GM23338 (cell line): ENCODE measurements at regions not wholly inside any gene's neighbourhood (a gene's known extent, or its start where the extent isn't known, plus 50 kb on each side); places are given as distances from the start of the nearest gene placed in this dataset.

Experiments
- ATAC-seq: fragments of 200-7000 bp; cut with Tn5 transposase; 3 replicates; pipeline ENCODE4 v1.9.1; 2020
- DNase-seq: peaks from one replicate; pipeline ENCODE4 v3.0.0-alpha.2; 2015; ENCODE audit warnings: low spot score
- H2AFZ ChIP-seq: fragments of 200-600 bp; sonication (generic); 2 replicates; pipeline ENCODE4 v1.8.0; 2016; ENCODE audit warnings: antibody characterized with exemption, mild to moderate bottlenecking, moderate library complexity
- H3F3A ChIP-seq: fragments of 200-600 bp; sonication (generic); replicated peaks from 2 replicates; pipeline ENCODE4 v1.8.0; 2017; ENCODE audit warnings: antibody characterized with exemption, mixed run types, low read depth
- H3K27ac ChIP-seq: fragments of 200-600 bp; sonication (generic); 2 replicates; pipeline ENCODE4 v1.6.1; 2016; ENCODE audit warnings: low read depth
- H3K27me3 ChIP-seq: fragments of 200-600 bp; sonication (generic); 2 replicates; pipeline ENCODE4 v1.8.0; 2016; ENCODE audit warnings: mild to moderate bottlenecking, mixed run types, moderate library complexity; ENCODE audit not compliant: insufficient read depth
- H3K36me3 ChIP-seq: fragments of 200-600 bp; sonication (generic); 2 replicates; pipeline ENCODE4 v1.8.0; 2016; ENCODE audit warnings: mild to moderate bottlenecking; ENCODE audit not compliant: insufficient read depth
- H3K4me1 ChIP-seq: fragments of 200-600 bp; sonication (generic); 2 replicates; pipeline ENCODE4 v1.8.0; 2016; ENCODE audit warnings: mild to moderate bottlenecking, moderate library complexity; ENCODE audit not compliant: insufficient read depth
- H3K4me2 ChIP-seq: fragments of 200-600 bp; sonication (generic); 2 replicates; pipeline ENCODE4 v1.7.1; 2017; ENCODE audit warnings: mixed run types
- H3K4me3 ChIP-seq: fragments of 200-600 bp; sonication (generic); 2 replicates; pipeline ENCODE4 v1.6.1; 2016; ENCODE audit warnings: mixed run types
- H3K79me2 ChIP-seq: fragments of 200-600 bp; sonication (generic); replicated peaks from 2 replicates; pipeline ENCODE4 v1.8.0; 2017; ENCODE audit warnings: mild to moderate bottlenecking; ENCODE audit not compliant: insufficient read depth
- H3K9me2 ChIP-seq: fragments of 200-600 bp; sonication (generic); 2 replicates; pipeline ENCODE4 v1.8.0; 2017; ENCODE audit not compliant: insufficient read depth
- H4K20me1 ChIP-seq: fragments of 200-600 bp; sonication (generic); replicated peaks from 2 replicates; pipeline ENCODE4 v1.8.0; 2017; ENCODE audit warnings: mild to moderate bottlenecking; ENCODE audit not compliant: insufficient read depth
- H3K27ac Mint-ChIP-seq: 2 replicates; pipeline ENCODE4 v1.8.0; 2020; ENCODE audit warnings: inconsistent platforms, mild to moderate bottlenecking, moderate library complexity, mixed read lengths
- H3K27me3 Mint-ChIP-seq: 3 replicates; pipeline ENCODE4 v1.8.0; 2022; ENCODE audit warnings: low read depth, mild to moderate bottlenecking, moderate library complexity, mixed read lengths, inconsistent platforms; ENCODE audit not compliant: insufficient read depth, poor library complexity
- H3K36me3 Mint-ChIP-seq: 3 replicates; pipeline ENCODE4 v1.8.0; 2021; ENCODE audit warnings: low read depth, mild to moderate bottlenecking, inconsistent platforms, moderate library complexity, mixed read lengths
- H3K4me1 Mint-ChIP-seq: 3 replicates; pipeline ENCODE4 v1.8.0; 2020; ENCODE audit warnings: mild to moderate bottlenecking, inconsistent platforms, mixed read lengths
- H3K4me3 Mint-ChIP-seq: 3 replicates; pipeline ENCODE4 v1.8.0; 2021; ENCODE audit warnings: moderate library complexity, mild to moderate bottlenecking, inconsistent platforms, mixed read lengths
- H3K9me3 Mint-ChIP-seq: 3 replicates; pipeline ENCODE4 v1.8.0; 2020; ENCODE audit warnings: moderate library complexity, mild to moderate bottlenecking, inconsistent platforms, mixed read lengths
- EZH2 ChIP-seq: fragments of 200-600 bp; sonication (generic); IDR thresholded peaks from one replicate; pipeline ENCODE4 v1.8.0; 2017; ENCODE audit warnings: antibody characterized with exemption, mild to moderate bottlenecking, low read depth; ENCODE audit not compliant: unreplicated experiment
- EZH2phosphoT487 ChIP-seq: fragments of 200-600 bp; sonication (generic); IDR thresholded peaks from one replicate; pipeline ENCODE4 v1.8.1; 2018; ENCODE audit warnings: antibody characterized with exemption; ENCODE audit not compliant: unreplicated experiment
- JUNB ChIP-seq: IDR thresholded peaks from one replicate; pipeline ENCODE4 v1.6.1; 2016; ENCODE audit warnings: antibody characterized with exemption; ENCODE audit not compliant: unreplicated experiment
- NANOG ChIP-seq: IDR thresholded peaks from 2 replicates; pipeline ENCODE4 v1.6.1; 2016; ENCODE audit warnings: antibody characterized with exemption, borderline replicate concordance
- ZNF114 ChIP-seq: fragments of 250-450 bp; sonication (Bioruptor Pico); IDR thresholded peaks from 2 replicates; pipeline ENCODE4 v1.5.0; 2020; ENCODE audit warnings: mild to moderate bottlenecking, moderate library complexity
- TF ChIP-seq, protein P1 (sequence below): IDR thresholded peaks from one replicate; pipeline ENCODE4 v1.6.1; 2018; ENCODE audit warnings: antibody characterized with exemption; ENCODE audit not compliant: unreplicated experiment
- TF ChIP-seq, protein P2 (sequence below): fragments of 250-450 bp; sonication (Bioruptor Pico); IDR thresholded peaks from 2 replicates; pipeline ENCODE4 v1.5.0; 2020; ENCODE audit warnings: mild to moderate bottlenecking, moderate library complexity

DNA sequence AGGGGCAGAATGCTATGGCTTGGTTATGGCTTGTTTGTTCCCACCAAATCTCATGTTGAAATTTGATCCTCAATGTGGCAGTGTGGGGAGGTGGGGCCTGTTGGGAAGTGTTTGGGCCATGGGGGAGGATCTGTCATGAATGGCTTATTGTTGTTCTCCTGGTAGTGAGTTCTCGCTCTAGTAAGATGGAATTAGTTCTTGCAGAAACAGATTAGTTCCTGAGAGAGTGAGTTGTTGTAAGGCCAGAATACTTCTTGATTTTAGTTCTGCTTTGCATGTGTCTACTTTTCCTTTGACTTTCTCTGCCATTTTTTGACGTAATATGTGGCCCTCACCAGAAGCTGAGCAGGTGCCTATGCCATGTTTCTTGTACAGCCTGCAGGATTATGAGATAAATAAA lies 188.2 kb downstream of the KIF20B start:
- no peaks in the 10 kb centered on the region for H3K36me3 Mint-ChIP-seq
- H3K4me3 Mint-ChIP-seq: no peak overlapping the region
- DNase-seq (no peak), ATAC-seq (no peak)
- TF ChIP-seq, protein P1, sequence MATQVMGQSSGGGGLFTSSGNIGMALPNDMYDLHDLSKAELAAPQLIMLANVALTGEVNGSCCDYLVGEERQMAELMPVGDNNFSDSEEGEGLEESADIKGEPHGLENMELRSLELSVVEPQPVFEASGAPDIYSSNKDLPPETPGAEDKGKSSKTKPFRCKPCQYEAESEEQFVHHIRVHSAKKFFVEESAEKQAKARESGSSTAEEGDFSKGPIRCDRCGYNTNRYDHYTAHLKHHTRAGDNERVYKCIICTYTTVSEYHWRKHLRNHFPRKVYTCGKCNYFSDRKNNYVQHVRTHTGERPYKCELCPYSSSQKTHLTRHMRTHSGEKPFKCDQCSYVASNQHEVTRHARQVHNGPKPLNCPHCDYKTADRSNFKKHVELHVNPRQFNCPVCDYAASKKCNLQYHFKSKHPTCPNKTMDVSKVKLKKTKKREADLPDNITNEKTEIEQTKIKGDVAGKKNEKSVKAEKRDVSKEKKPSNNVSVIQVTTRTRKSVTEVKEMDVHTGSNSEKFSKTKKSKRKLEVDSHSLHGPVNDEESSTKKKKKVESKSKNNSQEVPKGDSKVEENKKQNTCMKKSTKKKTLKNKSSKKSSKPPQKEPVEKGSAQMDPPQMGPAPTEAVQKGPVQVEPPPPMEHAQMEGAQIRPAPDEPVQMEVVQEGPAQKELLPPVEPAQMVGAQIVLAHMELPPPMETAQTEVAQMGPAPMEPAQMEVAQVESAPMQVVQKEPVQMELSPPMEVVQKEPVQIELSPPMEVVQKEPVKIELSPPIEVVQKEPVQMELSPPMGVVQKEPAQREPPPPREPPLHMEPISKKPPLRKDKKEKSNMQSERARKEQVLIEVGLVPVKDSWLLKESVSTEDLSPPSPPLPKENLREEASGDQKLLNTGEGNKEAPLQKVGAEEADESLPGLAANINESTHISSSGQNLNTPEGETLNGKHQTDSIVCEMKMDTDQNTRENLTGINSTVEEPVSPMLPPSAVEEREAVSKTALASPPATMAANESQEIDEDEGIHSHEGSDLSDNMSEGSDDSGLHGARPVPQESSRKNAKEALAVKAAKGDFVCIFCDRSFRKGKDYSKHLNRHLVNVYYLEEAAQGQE: no peak
- TF ChIP-seq ZNF114 (CRISPR knock-in tag) (no peak), NANOG (no peak), JUNB (no peak), EZH2phosphoT487 (no peak)
- Histone ChIP-seq H2AFZ (no peak overlapping the region), H3K4me1 (peaks cover 16% of the 10 kb centered on the region), H3K9me2 (no peaks in the 10 kb centered on the region), H4K20me1 (no peaks in the 10 kb centered on the region), H3K4me2 (no peak overlapping the region), H3K79me2 (no peaks in the 10 kb centered on the region), H3K36me3 (no peaks in the 10 kb centered on the region), H3K27ac (no peak overlapping the region), H3F3A (no peaks in the 10 kb centered on the region), H3K4me3 (no peak overlapping the region), H3K27me3 (no peaks in the 10 kb centered on the region)
- H3K9me3 Mint-ChIP-seq: no peaks in the 10 kb centered on the region
- peaks cover 15% of the 10 kb centered on the region for H3K4me1 Mint-ChIP-seq
- H3K27ac Mint-ChIP-seq: no peak overlapping the region
- no peaks in the 10 kb centered on the region for H3K27me3 Mint-ChIP-seq

DNA sequence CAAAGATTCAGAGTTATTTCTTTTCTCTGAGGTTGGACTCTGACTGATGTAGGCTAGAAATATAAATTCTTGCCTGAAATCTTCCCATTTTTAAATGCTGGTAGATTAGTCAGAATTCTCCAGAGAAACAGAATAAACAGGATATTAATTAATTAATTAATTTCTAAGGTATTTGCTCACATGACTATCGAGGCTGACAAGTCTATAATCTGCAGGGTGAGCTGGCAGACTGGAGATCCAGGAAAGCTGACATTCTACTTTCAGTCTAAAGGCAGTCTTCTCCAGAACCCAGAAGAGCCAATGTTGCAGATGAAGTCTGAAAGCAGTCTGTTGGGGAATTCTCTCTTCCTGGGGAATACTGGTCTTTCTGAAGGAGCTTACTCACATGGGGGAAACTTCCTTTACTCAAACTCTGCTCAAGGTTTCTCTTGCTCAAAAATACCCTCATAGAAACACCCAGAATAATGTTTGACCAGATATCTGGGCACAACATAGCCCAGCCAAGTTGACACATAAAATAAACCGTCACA lies 189.7 kb downstream of the KIF20B start:
- H3K36me3 ChIP-seq: no peaks in the 10 kb centered on the region
- no peak for ATAC-seq
- H3F3A ChIP-seq: no peaks in the 10 kb centered on the region
- no peak overlapping the region for H3K4me2 ChIP-seq
- no peak for DNase-seq
- H3K27me3 Mint-ChIP-seq: no peaks in the 10 kb centered on the region
- H3K9me2 ChIP-seq: no peaks in the 10 kb centered on the region
- no peak overlapping the region for H3K27ac ChIP-seq
- no peaks in the 10 kb centered on the region for H3K9me3 Mint-ChIP-seq
- H3K36me3 Mint-ChIP-seq: no peaks in the 10 kb centered on the region
- H3K4me1 Mint-ChIP-seq: peaks cover 15% of the 10 kb centered on the region
- no peaks in the 10 kb centered on the region for H3K79me2 ChIP-seq
- no peak overlapping the region for H3K27ac Mint-ChIP-seq
- no peak overlapping the region for H3K4me3 ChIP-seq
- H4K20me1 ChIP-seq: no peaks in the 10 kb centered on the region
- no peaks in the 10 kb centered on the region for H3K27me3 ChIP-seq
- H3K4me1 ChIP-seq: peaks cover 16% of the 10 kb centered on the region
- no peak overlapping the region for H2AFZ ChIP-seq
- no peak overlapping the region for H3K4me3 Mint-ChIP-seq
- TF ChIP-seq, protein P2, sequence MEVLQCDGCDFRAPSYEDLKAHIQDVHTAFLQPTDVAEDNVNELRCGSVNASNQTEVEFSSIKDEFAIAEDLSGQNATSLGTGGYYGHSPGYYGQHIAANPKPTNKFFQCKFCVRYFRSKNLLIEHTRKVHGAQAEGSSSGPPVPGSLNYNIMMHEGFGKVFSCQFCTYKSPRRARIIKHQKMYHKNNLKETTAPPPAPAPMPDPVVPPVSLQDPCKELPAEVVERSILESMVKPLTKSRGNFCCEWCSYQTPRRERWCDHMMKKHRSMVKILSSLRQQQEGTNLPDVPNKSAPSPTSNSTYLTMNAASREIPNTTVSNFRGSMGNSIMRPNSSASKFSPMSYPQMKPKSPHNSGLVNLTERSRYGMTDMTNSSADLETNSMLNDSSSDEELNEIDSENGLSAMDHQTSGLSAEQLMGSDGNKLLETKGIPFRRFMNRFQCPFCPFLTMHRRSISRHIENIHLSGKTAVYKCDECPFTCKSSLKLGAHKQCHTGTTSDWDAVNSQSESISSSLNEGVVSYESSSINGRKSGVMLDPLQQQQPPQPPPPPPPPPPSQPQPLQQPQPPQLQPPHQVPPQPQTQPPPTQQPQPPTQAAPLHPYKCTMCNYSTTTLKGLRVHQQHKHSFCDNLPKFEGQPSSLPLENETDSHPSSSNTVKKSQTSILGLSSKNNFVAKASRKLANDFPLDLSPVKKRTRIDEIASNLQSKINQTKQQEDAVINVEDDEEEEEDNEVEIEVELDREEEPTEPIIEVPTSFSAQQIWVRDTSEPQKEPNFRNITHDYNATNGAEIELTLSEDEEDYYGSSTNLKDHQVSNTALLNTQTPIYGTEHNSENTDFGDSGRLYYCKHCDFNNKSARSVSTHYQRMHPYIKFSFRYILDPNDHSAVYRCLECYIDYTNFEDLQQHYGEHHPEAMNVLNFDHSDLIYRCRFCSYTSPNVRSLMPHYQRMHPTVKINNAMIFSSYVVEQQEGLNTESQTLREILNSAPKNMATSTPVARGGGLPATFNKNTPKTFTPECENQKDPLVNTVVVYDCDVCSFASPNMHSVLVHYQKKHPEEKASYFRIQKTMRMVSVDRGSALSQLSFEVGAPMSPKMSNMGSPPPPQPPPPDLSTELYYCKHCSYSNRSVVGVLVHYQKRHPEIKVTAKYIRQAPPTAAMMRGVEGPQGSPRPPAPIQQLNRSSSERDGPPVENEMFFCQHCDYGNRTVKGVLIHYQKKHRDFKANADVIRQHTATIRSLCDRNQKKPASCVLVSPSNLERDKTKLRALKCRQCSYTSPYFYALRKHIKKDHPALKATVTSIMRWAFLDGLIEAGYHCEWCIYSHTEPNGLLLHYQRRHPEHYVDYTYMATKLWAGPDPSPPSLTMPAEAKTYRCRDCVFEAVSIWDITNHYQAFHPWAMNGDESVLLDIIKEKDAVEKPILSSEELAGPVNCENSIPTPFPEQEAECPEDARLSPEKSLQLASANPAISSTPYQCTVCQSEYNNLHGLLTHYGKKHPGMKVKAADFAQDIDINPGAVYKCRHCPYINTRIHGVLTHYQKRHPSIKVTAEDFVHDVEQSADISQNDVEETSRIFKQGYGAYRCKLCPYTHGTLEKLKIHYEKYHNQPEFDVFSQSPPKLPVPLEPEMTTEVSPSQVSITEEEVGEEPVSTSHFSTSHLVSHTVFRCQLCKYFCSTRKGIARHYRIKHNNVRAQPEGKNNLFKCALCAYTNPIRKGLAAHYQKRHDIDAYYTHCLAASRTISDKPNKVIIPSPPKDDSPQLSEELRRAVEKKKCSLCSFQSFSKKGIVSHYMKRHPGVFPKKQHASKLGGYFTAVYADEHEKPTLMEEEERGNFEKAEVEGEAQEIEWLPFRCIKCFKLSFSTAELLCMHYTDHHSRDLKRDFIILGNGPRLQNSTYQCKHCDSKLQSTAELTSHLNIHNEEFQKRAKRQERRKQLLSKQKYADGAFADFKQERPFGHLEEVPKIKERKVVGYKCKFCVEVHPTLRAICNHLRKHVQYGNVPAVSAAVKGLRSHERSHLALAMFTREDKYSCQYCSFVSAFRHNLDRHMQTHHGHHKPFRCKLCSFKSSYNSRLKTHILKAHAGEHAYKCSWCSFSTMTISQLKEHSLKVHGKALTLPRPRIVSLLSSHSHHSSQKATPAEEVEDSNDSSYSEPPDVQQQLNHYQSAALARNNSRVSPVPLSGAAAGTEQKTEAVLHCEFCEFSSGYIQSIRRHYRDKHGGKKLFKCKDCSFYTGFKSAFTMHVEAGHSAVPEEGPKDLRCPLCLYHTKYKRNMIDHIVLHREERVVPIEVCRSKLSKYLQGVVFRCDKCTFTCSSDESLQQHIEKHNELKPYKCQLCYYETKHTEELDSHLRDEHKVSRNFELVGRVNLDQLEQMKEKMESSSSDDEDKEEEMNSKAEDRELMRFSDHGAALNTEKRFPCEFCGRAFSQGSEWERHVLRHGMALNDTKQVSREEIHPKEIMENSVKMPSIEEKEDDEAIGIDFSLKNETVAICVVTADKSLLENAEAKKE: no peak
- TF ChIP-seq EZH2phosphoT487: no peak
- TF ChIP-seq JUNB: no peak
- TF ChIP-seq, protein P1: no peak
- no peak for TF ChIP-seq EZH2
- TF ChIP-seq NANOG: no peak
